WTC11 (cell line): ENCODE measurements at regions not wholly inside any gene's neighbourhood (a gene's known extent, or its start where the extent isn't known, plus 50 kb on each side); places are given as distances from the start of the nearest gene placed in this dataset.

Experiments used
- ATAC-seq: fragments of 200-7000 bp; cut with Tn5 transposase; 2 replicates; pipeline ENCODE4 v1.10.0; 2021; ENCODE audit warnings: mild to moderate bottlenecking, moderate library complexity
- CTCF ChIA-PET: fragments of 300-600 bp; sonication (Branson Sonifier 250); formaldehyde crosslinking; loops from one replicate; lab custom pipeline; 2021; ENCODE audit warnings: antibody characterized with exemption; lab: Charles Lee
- POLR2A ChIA-PET: fragments of 350-600 bp; sonication (Branson Sonifier 250); formaldehyde crosslinking; loops from one replicate; lab custom pipeline; 2021; ENCODE audit warnings: antibody characterized with exemption; lab: Charles Lee
- DNase-seq: peaks from one replicate; pipeline ENCODE4 v3.0.0; 2021; ENCODE audit warnings: low spot score
- H3K27ac Mint-ChIP-seq: 2 replicates; pipeline ENCODE4 v1.8.0; 2021; ENCODE audit warnings: mixed read lengths
- H3K27me3 Mint-ChIP-seq: 2 replicates; pipeline ENCODE4 v1.8.0; 2021; ENCODE audit warnings: low read depth, mild to moderate bottlenecking, moderate library complexity, mixed read lengths
- H3K36me3 Mint-ChIP-seq: 2 replicates; pipeline ENCODE4 v1.8.0; 2021; ENCODE audit warnings: mixed read lengths
- H3K4me1 Mint-ChIP-seq: 2 replicates; pipeline ENCODE4 v1.8.0; 2022; ENCODE audit warnings: mixed read lengths
- H3K4me3 Mint-ChIP-seq: 2 replicates; pipeline ENCODE4 v1.8.0; 2021; ENCODE audit warnings: mild to moderate bottlenecking, moderate library complexity, mixed read lengths
- H3K9me3 Mint-ChIP-seq: 2 replicates; pipeline ENCODE4 v1.8.0; 2021; ENCODE audit warnings: mixed read lengths
- CREM ChIP-seq: sonication (generic); formaldehyde crosslinking; IDR thresholded peaks from 2 replicates; pipeline ENCODE4 v1.8.1; 2022; ENCODE audit warnings: mild to moderate bottlenecking, missing genetic modification reagents, moderate library complexity
- EMX1 ChIP-seq: fragments of 250-450 bp; sonication (Bioruptor Pico); IDR thresholded peaks from 2 replicates; pipeline ENCODE4 v1.8.0; 2021; ENCODE audit warnings: mild to moderate bottlenecking
- GRHL2 ChIP-seq: fragments of 250-450 bp; sonication (Bioruptor Pico); IDR thresholded peaks from 2 replicates; pipeline ENCODE4 v1.8.0; 2022; ENCODE audit warnings: mild to moderate bottlenecking, moderate library complexity; ENCODE audit not compliant: insufficient replicate concordance, severe bottlenecking
- HMGA2 ChIP-seq: fragments of 250-450 bp; sonication (Bioruptor Pico); IDR thresholded peaks from 2 replicates; pipeline ENCODE4 v1.4.0; 2021; ENCODE audit warnings: mild to moderate bottlenecking, moderate library complexity
- IRF2 ChIP-seq: sonication (generic); formaldehyde crosslinking; IDR thresholded peaks from 2 replicates; pipeline ENCODE4 v1.8.0; 2022; ENCODE audit warnings: low read depth, missing genetic modification reagents, borderline replicate concordance
- NFE2L1 ChIP-seq: sonication (generic); formaldehyde crosslinking; IDR thresholded peaks from 2 replicates; pipeline ENCODE4 v1.8.1; 2023; ENCODE audit warnings: missing genetic modification reagents
- NFYB ChIP-seq: sonication (generic); formaldehyde crosslinking; conservative IDR thresholded peaks from 2 replicates; pipeline ENCODE4 v1.8.0; 2022; ENCODE audit warnings: low read depth, missing genetic modification reagents
- OVOL2 ChIP-seq: fragments of 250-450 bp; sonication (Bioruptor Pico); IDR thresholded peaks from 2 replicates; pipeline ENCODE4 v1.9.0; 2021; ENCODE audit warnings: mild to moderate bottlenecking, borderline replicate concordance
- RELA ChIP-seq: sonication (generic); formaldehyde crosslinking; IDR thresholded peaks from 2 replicates; pipeline ENCODE4 v1.8.1; 2022; ENCODE audit warnings: missing genetic modification reagents, mild to moderate bottlenecking, borderline replicate concordance
- TF ChIP-seq, protein P1 (sequence below): sonication (generic); formaldehyde crosslinking; IDR thresholded peaks from 2 replicates; pipeline ENCODE4 v1.8.1; 2023; ENCODE audit warnings: mild to moderate bottlenecking, missing genetic modification reagents
- TF ChIP-seq, protein P2 (sequence below): sonication (generic); formaldehyde crosslinking; IDR thresholded peaks from 2 replicates; pipeline ENCODE4 v1.8.1; 2023; ENCODE audit warnings: mild to moderate bottlenecking, missing genetic modification reagents
- TF ChIP-seq, protein P3 (sequence below): fragments of 250-450 bp; sonication (Bioruptor Pico); IDR thresholded peaks from 2 replicates; pipeline ENCODE4 v1.9.0; 2021; ENCODE audit warnings: mild to moderate bottlenecking
- TF ChIP-seq, protein P4 (sequence below): sonication (generic); formaldehyde crosslinking; IDR thresholded peaks from 2 replicates; pipeline ENCODE4 v1.8.0; 2023; ENCODE audit warnings: missing genetic modification reagents
- TF ChIP-seq, protein P5 (sequence below): sonication (generic); formaldehyde crosslinking; IDR thresholded peaks from 2 replicates; pipeline ENCODE4 v1.8.1; 2022; ENCODE audit warnings: mild to moderate bottlenecking, missing genetic modification reagents, moderate library complexity, borderline replicate concordance
- TF ChIP-seq, protein P6 (sequence below): sonication (generic); formaldehyde crosslinking; IDR thresholded peaks from 2 replicates; pipeline ENCODE4 v1.8.0; 2022; ENCODE audit warnings: missing genetic modification reagents
- TF ChIP-seq, protein P7 (sequence below): fragments of 250-450 bp; sonication (Bioruptor Pico); IDR thresholded peaks from 2 replicates; pipeline ENCODE4 v1.9.0; 2021; ENCODE audit warnings: moderate library complexity, mild to moderate bottlenecking, inconsistent platforms, borderline replicate concordance
- TF ChIP-seq, protein P8 (sequence below): fragments of 250-450 bp; sonication (Bioruptor Pico); conservative IDR thresholded peaks from 2 replicates; pipeline ENCODE4 v1.9.0; 2021; ENCODE audit warnings: mild to moderate bottlenecking

DNA sequence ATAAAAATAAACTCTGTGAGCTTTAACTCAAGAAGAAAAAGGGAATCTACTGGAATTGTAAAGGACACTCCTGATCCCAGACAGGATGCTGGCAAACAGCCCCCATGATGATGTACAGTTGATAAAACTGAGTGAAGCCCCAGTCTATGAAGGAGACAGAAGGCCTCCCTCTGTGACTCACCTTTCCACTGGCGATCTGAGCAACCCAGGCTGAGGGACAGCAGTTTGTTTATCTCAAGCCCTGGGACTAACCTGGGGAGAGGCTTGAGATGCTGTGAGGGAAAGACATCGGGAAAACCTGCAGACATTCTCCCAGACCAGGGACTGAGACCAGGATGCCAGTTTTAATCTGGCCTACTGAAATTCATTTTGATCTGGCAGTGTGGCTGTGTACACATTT, 104.5 kb upstream of the CDH2 start (continued):
- no peak for TF ChIP-seq EMX1
- TF ChIP-seq, protein P1, sequence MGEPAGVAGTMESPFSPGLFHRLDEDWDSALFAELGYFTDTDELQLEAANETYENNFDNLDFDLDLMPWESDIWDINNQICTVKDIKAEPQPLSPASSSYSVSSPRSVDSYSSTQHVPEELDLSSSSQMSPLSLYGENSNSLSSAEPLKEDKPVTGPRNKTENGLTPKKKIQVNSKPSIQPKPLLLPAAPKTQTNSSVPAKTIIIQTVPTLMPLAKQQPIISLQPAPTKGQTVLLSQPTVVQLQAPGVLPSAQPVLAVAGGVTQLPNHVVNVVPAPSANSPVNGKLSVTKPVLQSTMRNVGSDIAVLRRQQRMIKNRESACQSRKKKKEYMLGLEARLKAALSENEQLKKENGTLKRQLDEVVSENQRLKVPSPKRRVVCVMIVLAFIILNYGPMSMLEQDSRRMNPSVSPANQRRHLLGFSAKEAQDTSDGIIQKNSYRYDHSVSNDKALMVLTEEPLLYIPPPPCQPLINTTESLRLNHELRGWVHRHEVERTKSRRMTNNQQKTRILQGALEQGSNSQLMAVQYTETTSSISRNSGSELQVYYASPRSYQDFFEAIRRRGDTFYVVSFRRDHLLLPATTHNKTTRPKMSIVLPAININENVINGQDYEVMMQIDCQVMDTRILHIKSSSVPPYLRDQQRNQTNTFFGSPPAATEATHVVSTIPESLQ (CRISPR knock-in tag), result no peak

DNA sequence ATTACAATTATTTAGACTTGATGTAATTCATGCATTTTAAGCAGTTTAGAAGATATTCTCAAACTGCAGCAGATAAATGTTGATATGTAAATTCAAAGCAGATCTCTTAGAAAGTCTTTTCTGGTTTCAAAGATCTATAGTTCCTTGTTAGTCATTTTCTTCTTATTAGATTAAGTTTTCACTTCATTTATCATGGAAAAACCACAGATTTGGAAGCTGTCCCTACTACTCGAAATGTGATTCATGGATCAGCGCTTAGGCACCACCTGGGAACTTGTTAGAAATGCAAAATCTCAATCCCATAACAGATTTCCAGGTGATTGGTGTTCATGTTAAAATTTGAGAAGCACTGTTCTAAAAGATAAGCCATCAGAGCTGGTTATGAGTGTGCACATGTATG, 92.8 kb upstream of the CDH2 start:
- CTCF ChIA-PET, result no interaction called here
- Mint-ChIP-seq H3K36me3 (no peaks in the 10 kb centered on the region), H3K27me3 (no peaks in the 10 kb centered on the region), H3K9me3 (no peaks in the 10 kb centered on the region), H3K4me1 (no peaks in the 10 kb centered on the region), H3K27ac (no peak overlapping the region), H3K4me3 (no peak overlapping the region)
- no peak for ATAC-seq
- POLR2A ChIA-PET, result no interaction called here
- no peak for DNase-seq
- TF ChIP-seq, protein P2, sequence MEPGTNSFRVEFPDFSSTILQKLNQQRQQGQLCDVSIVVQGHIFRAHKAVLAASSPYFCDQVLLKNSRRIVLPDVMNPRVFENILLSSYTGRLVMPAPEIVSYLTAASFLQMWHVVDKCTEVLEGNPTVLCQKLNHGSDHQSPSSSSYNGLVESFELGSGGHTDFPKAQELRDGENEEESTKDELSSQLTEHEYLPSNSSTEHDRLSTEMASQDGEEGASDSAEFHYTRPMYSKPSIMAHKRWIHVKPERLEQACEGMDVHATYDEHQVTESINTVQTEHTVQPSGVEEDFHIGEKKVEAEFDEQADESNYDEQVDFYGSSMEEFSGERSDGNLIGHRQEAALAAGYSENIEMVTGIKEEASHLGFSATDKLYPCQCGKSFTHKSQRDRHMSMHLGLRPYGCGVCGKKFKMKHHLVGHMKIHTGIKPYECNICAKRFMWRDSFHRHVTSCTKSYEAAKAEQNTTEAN (CRISPR knock-in tag), result no peak
- no peak for TF ChIP-seq GRHL2 (CRISPR knock-in tag)
- no peak for TF ChIP-seq NFYB (CRISPR knock-in tag)
- TF ChIP-seq, protein P3, sequence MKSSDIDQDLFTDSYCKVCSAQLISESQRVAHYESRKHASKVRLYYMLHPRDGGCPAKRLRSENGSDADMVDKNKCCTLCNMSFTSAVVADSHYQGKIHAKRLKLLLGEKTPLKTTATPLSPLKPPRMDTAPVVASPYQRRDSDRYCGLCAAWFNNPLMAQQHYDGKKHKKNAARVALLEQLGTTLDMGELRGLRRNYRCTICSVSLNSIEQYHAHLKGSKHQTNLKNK (CRISPR knock-in tag), result no peak
- TF ChIP-seq, all 79 proteins: peak for 0

DNA sequence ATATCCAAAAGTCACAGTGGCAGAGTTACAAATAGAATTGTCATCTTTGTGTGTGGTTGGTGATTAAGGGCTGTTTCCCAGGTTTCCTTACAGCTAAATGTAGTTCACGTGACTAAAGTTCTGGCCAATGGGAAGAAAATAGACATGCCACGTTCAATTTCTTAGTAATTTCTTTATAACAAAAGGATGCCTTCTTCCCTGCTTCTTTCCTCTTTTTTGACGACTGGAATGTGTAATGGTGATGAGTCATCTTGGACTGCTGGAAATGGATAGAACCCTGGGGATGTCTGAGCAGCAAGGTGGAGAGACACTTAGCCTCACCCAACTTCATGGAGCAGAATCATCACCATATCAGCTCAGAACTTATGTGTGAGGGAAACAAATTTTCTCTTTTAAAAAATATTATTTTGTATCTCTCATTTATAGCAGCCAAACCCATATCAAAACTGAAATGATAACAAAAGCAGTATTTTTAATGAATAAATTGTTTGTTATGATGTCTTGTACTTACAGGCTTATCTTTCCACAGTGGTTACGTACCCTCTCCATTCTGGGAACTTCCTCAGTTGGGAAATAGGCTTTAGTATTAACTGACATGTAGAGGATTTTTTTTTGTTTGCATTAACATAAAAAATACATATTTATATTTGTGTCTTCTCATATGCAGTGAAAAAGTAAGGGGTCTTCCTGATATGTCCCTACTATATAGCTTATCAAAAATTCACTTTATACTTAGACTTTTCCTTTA, 91.1 kb upstream of the CDH2 start:
- ChIA-PET CTCF (no interaction called here), POLR2A (no interaction called here)
- no peak for DNase-seq
- H3K27me3 Mint-ChIP-seq, result no peaks in the 10 kb centered on the region
- no peak for ATAC-seq
- H3K4me1 Mint-ChIP-seq, result no peaks in the 10 kb centered on the region
- H3K36me3 Mint-ChIP-seq, result no peaks in the 10 kb centered on the region
- H3K27ac Mint-ChIP-seq, result no peak overlapping the region
- no peaks in the 10 kb centered on the region for H3K9me3 Mint-ChIP-seq
- no peak overlapping the region for H3K4me3 Mint-ChIP-seq
- TF ChIP-seq HMGA2, result no peak
- TF ChIP-seq, protein P4, sequence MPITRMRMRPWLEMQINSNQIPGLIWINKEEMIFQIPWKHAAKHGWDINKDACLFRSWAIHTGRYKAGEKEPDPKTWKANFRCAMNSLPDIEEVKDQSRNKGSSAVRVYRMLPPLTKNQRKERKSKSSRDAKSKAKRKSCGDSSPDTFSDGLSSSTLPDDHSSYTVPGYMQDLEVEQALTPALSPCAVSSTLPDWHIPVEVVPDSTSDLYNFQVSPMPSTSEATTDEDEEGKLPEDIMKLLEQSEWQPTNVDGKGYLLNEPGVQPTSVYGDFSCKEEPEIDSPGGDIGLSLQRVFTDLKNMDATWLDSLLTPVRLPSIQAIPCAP (CRISPR knock-in tag), result no peak
- no peak for TF ChIP-seq NFE2L1 (CRISPR knock-in tag)
- no peak for TF ChIP-seq OVOL2 (CRISPR knock-in tag)
- no peak for TF ChIP-seq RELA (CRISPR knock-in tag)
- TF ChIP-seq, protein P5, sequence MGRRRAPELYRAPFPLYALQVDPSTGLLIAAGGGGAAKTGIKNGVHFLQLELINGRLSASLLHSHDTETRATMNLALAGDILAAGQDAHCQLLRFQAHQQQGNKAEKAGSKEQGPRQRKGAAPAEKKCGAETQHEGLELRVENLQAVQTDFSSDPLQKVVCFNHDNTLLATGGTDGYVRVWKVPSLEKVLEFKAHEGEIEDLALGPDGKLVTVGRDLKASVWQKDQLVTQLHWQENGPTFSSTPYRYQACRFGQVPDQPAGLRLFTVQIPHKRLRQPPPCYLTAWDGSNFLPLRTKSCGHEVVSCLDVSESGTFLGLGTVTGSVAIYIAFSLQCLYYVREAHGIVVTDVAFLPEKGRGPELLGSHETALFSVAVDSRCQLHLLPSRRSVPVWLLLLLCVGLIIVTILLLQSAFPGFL, result no peak
- TF ChIP-seq, protein P6, sequence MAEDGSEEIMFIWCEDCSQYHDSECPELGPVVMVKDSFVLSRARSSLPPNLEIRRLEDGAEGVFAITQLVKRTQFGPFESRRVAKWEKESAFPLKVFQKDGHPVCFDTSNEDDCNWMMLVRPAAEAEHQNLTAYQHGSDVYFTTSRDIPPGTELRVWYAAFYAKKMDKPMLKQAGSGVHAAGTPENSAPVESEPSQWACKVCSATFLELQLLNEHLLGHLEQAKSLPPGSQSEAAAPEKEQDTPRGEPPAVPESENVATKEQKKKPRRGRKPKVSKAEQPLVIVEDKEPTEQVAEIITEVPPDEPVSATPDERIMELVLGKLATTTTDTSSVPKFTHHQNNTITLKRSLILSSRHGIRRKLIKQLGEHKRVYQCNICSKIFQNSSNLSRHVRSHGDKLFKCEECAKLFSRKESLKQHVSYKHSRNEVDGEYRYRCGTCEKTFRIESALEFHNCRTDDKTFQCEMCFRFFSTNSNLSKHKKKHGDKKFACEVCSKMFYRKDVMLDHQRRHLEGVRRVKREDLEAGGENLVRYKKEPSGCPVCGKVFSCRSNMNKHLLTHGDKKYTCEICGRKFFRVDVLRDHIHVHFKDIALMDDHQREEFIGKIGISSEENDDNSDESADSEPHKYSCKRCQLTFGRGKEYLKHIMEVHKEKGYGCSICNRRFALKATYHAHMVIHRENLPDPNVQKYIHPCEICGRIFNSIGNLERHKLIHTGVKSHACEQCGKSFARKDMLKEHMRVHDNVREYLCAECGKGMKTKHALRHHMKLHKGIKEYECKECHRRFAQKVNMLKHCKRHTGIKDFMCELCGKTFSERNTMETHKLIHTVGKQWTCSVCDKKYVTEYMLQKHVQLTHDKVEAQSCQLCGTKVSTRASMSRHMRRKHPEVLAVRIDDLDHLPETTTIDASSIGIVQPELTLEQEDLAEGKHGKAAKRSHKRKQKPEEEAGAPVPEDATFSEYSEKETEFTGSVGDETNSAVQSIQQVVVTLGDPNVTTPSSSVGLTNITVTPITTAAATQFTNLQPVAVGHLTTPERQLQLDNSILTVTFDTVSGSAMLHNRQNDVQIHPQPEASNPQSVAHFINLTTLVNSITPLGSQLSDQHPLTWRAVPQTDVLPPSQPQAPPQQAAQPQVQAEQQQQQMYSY (CRISPR knock-in tag), result no peak
- TF ChIP-seq, protein P7, sequence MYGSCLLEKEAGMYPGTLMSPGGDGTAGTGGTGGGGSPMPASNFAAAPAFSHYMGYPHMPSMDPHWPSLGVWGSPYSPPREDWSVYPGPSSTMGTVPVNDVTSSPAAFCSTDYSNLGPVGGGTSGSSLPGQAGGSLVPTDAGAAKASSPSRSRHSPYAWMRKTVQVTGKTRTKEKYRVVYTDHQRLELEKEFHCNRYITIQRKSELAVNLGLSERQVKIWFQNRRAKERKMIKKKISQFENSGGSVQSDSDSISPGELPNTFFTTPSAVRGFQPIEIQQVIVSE, result no peak
- TF ChIP-seq CREM (CRISPR knock-in tag), result no peak
- TF ChIP-seq, protein P8, sequence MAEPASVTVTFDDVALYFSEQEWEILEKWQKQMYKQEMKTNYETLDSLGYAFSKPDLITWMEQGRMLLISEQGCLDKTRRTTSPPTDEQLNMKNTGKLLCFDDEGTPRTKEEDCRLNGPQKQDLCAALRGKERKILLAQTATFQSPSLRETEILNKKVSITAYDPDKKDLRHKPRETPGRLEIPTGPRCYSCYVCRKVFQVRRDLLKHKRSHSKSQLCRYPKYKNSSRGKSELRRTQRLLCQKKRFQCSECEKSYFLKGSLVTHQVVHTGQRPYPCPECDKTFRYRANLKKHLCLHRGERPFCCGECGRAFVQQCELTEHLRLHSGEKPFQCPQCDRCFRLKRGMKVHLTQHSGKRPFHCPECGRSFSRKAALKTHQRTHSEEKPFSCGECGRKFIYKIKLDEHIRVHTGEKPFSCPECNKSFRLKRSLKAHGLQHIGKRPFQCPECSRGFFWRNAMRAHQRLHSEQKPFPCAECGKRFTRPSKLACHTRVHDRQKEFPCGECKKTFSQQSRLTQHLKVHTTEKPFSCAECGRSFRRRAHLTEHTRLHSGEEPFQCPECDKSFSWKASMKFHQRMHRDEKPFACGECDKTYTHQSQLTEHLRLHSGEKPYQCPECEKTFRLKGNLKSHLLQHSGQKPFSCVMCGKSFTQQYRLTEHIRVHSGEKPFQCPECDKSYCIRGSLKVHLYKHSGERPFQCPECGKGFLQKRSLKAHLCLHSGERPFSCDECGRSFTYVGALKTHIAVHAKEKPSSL (CRISPR knock-in tag), result no peak
- no peak for TF ChIP-seq IRF2 (CRISPR knock-in tag)
